GM19463 (cell line): ENCODE measurements at regions not wholly inside any gene's neighbourhood (a gene's known extent, or its start where the extent isn't known, plus 50 kb on each side); places are given as distances from the start of the nearest gene placed in this dataset.

Source experiments
- ATAC-seq: cut with Tn5 transposase; IDR thresholded peaks from one replicate; pipeline ENCODE4 v1.9.1; 2021; ENCODE audit warnings: mild to moderate bottlenecking, moderate library complexity; ENCODE audit not compliant: unreplicated experiment

GRCh38 chr16:86663685-86664521 is 85.6 kb downstream of the FOXL1 start:
- ATAC-seq: no peak

- peak; percentile 77 for ATAC-seq
Measured at GRCh38 chr16:86664522-86665318, 86.4 kb downstream of the FOXL1 start.

GRCh38 chr16:86665319-86665675 is 86.9 kb downstream of the FOXL1 start:
- ATAC-seq: peak; percentile 14

- no peak for ATAC-seq
Measured at GRCh38 chr16:86665929-86666328, 87.6 kb downstream of the FOXL1 start.

- ATAC-seq: no peak
Measured at GRCh38 chr16:86667035-86667434, 88.7 kb downstream of the FOXL1 start.

GRCh38 chr16:86668136-86668910 is 90.0 kb downstream of the FOXL1 start:
- no peak for ATAC-seq

- ATAC-seq: no peak
Measured at GRCh38 chr16:86669285-86669805, 91.0 kb downstream of the FOXL1 start.

GRCh38 chr16:86669937-86670749 is 91.8 kb downstream of the FOXL1 start:
- no peak for ATAC-seq

GRCh38 chr16:86670750-86671234 is 92.4 kb downstream of the FOXL1 start:
- ATAC-seq: no peak

GRCh38 chr16:86671486-86672178 is 93.3 kb downstream of the FOXL1 start:
- ATAC-seq: no peak

- ATAC-seq: no peak
Measured at GRCh38 chr16:86672179-86672863, 94.0 kb downstream of the FOXL1 start.

- no peak for ATAC-seq
Measured at GRCh38 chr16:86673090-86673955, 95.0 kb downstream of the FOXL1 start.

GRCh38 chr16:86673956-86674453 is 95.7 kb downstream of the FOXL1 start:
- ATAC-seq: no peak

GRCh38 chr16:86676254-86676670 is 97.9 kb downstream of the FOXL1 start:
- ATAC-seq: no peak

GRCh38 chr16:86679490-86679889 is 101.1 kb downstream of the FOXL1 start:
- no peak for ATAC-seq

- no peak for ATAC-seq
Measured at GRCh38 chr16:86680162-86680561, 101.8 kb downstream of the FOXL1 start.

GRCh38 chr16:86680661-86681030 is 102.3 kb downstream of the FOXL1 start:
- no peak for ATAC-seq
